ENCODE measurements at regions not wholly inside any gene's neighbourhood (a gene's known extent, or its start where the extent isn't known, plus 50 kb on each side); places are given as distances from the start of the nearest gene placed in this dataset.

GRCh38 chr9:91042541-91042940 is 240.9 kb downstream of the SYK start:
- TF ChIP-seq CTCF (IDR thresholded peaks at IDR 0.05) (no peak), POLR2AphosphoS5 (IDR thresholded peaks at IDR 0.05) (no peak), EP300 (IDR thresholded peaks at IDR 0.05; ENCODE audit: low read depth) (no peak), POLR2A (IDR thresholded peaks at IDR 0.05) (no peak)

Measured in transverse colon (tissue), 4 donors.